Activated CD4-positive, alpha-beta T cell treated with anti-CD3 and anti-CD28 coated beads, Interleukin-10, Interleukin-2, amounts not matched to agents 100 ng/mL and 50 ng/mL, durations not matched to agents 16 hours and 8 hours (primary cell): ENCODE measurements at regions not wholly inside any gene's neighbourhood (a gene's known extent, or its start where the extent isn't known, plus 50 kb on each side); places are given as distances from the start of the nearest gene placed in this dataset.

Experiments
- DNase-seq: peaks from one replicate; pipeline ENCODE4 v3.0.0-alpha.2; 2020

GRCh38 chr12:130074661-130075406 lies 87.4 kb upstream of the FZD10 start:
- no peak for DNase-seq

- no peak for DNase-seq
Measured at GRCh38 chr12:130075497-130076076, 86.7 kb upstream of the FZD10 start.

GRCh38 chr12:130076126-130076525 lies 86.1 kb upstream of the FZD10 start:
- no peak for DNase-seq

GRCh38 chr12:130076752-130077151 lies 85.5 kb upstream of the FZD10 start:
- DNase-seq: no peak

GRCh38 chr12:130078852-130079251 lies 83.4 kb upstream of the FZD10 start:
- DNase-seq: no peak

GRCh38 chr12:130079279-130079678 lies 83.0 kb upstream of the FZD10 start:
- DNase-seq: no peak

- no peak for DNase-seq
Measured at GRCh38 chr12:130080205-130080604, 82.1 kb upstream of the FZD10 start.

GRCh38 chr12:130081117-130081805 lies 81.0 kb upstream of the FZD10 start:
- DNase-seq: no peak

GRCh38 chr12:130083002-130083401 lies 79.3 kb upstream of the FZD10 start:
- DNase-seq: no peak

GRCh38 chr12:130083734-130084133 lies 78.5 kb upstream of the FZD10 start:
- DNase-seq: no peak

GRCh38 chr12:130084359-130084758 lies 77.9 kb upstream of the FZD10 start:
- no peak for DNase-seq

- no peak for DNase-seq
Measured at GRCh38 chr12:130086248-130086647, 76.0 kb upstream of the FZD10 start.

- DNase-seq: no peak
Measured at GRCh38 chr12:130086797-130087196, 75.5 kb upstream of the FZD10 start.

- DNase-seq: no peak
Measured at GRCh38 chr12:130087222-130087621, 75.0 kb upstream of the FZD10 start.

- DNase-seq: no peak
Measured at GRCh38 chr12:130088504-130088903, 73.8 kb upstream of the FZD10 start.

- no peak for DNase-seq
Measured at GRCh38 chr12:130090542-130090941, 71.7 kb upstream of the FZD10 start.

- DNase-seq: no peak
Measured at GRCh38 chr12:130093380-130093779, 68.9 kb upstream of the FZD10 start.

- no peak for DNase-seq
Measured at GRCh38 chr12:130097342-130097741, 64.9 kb upstream of the FZD10 start.

GRCh38 chr12:130097798-130098255 lies 64.4 kb upstream of the FZD10 start:
- no peak for DNase-seq

GRCh38 chr12:130098301-130099005 lies 63.8 kb upstream of the FZD10 start:
- no peak for DNase-seq

- no peak for DNase-seq
Measured at GRCh38 chr12:130100634-130101362, 61.5 kb upstream of the FZD10 start.

- DNase-seq: no peak
Measured at GRCh38 chr12:130101370-130101769, 60.9 kb upstream of the FZD10 start.

- DNase-seq: no peak
Measured at GRCh38 chr12:130102266-130102665, 60.0 kb upstream of the FZD10 start.
